ENCODE measurements at regions not wholly inside any gene's neighbourhood (a gene's known extent, or its start where the extent isn't known, plus 50 kb on each side); places are given as distances from the start of the nearest gene placed in this dataset.

DNA sequence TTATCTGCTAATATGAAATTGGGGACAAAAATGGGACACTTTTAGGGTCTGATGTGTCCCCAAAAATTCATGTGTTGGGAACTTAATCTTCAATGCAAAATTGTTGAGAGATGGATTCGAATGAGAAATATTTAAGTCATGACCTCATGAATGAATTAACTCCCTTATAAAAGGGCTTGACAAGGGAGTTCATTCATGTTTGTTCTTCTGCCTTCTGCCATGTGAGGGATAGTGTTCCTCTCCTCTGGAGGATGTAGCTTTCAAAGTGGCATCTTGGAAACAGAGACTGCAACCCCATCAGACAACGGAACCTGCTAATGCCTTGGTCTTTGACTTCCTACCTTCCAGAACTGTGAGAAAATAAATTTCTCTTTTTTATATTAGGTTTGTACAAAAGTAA is 89.2 kb upstream of the LINC00305 start:
- Histone ChIP-seq H3K36me3 (replicated peaks in 1 of 2) (no peaks in the 10 kb centered on the region), H3K4me1 (replicated peaks in 1 of 2) (no peaks in the 10 kb centered on the region), H3K4me3 (no peak overlapping the region), H3K27ac (no peak overlapping the region), H3K27me3 (no peaks in the 10 kb centered on the region), H3K9me3 (replicated peaks in 1 of 3) (no peaks in the 10 kb centered on the region)
- TF ChIP-seq, protein P1, sequence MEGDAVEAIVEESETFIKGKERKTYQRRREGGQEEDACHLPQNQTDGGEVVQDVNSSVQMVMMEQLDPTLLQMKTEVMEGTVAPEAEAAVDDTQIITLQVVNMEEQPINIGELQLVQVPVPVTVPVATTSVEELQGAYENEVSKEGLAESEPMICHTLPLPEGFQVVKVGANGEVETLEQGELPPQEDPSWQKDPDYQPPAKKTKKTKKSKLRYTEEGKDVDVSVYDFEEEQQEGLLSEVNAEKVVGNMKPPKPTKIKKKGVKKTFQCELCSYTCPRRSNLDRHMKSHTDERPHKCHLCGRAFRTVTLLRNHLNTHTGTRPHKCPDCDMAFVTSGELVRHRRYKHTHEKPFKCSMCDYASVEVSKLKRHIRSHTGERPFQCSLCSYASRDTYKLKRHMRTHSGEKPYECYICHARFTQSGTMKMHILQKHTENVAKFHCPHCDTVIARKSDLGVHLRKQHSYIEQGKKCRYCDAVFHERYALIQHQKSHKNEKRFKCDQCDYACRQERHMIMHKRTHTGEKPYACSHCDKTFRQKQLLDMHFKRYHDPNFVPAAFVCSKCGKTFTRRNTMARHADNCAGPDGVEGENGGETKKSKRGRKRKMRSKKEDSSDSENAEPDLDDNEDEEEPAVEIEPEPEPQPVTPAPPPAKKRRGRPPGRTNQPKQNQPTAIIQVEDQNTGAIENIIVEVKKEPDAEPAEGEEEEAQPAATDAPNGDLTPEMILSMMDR (IDR thresholded peaks at IDR 0.05), result no peak
- no peak for TF ChIP-seq POLR2A (IDR thresholded peaks at IDR 0.05)
- DNase-seq, result no peak
- intact Hi-C loops (cut with DNase I), result no loop called here
- WGBS, 4 donors, result 86 to 90% (median 88%) methylated on average over 2 of the region's 2 CpGs

DNA sequence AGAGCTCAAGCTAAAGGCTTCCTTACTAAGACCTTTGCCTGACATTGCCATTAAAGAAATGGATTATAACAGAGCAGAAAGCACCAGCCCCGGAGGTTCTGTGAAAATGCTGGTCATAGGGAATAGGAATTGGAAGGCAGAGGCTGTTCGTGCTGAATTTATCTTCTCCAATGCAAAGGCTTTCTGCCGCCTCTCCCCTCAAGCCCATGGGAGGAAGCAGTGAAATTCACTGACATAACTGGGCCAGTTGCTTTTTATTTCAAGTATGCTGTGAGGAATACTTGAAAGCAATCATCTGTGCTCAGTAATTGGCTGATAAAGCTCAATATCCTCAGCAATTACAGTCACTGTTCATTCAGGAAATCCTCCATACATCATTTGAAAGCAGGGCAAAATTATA is 85.4 kb upstream of the LINC00305 start:
- Histone ChIP-seq H3K9me3 (replicated peaks in 1 of 3) (no peaks in the 10 kb centered on the region), H3K4me3 (no peak overlapping the region), H3K4me1 (replicated peaks in 1 of 2) (no peaks in the 10 kb centered on the region), H3K36me3 (replicated peaks in 1 of 2) (no peaks in the 10 kb centered on the region), H3K27ac (no peak overlapping the region), H3K27me3 (no peaks in the 10 kb centered on the region)
- no peak for DNase-seq
- 52 to 69% (median 60%) methylated on average over 3 of the region's 3 CpGs for WGBS, 4 donors
- TF ChIP-seq POLR2A (IDR thresholded peaks at IDR 0.05), result no peak
- TF ChIP-seq, protein P1 (IDR thresholded peaks at IDR 0.05), result no peak
- intact Hi-C loops (cut with DNase I), result no loop called here

DNA sequence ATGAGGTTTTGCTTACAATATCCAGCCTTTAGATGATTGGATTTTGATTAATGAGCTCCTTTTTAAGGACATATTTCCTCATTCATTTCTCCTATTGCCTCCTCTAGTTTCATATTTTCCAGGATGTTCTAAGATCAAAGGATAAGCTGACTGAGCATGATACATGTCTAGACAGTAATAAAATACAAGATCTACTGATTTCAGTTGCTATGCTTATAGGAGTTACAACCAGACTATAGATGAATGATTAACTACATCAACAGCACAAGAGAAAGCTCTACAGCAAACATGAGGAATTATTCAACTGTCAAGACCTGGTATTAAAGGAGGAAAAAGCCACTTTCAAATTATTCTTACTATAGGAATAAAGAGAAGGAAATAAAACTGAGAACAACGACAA is 85.0 kb upstream of the LINC00305 start:
- Histone ChIP-seq H3K36me3 (replicated peaks in 1 of 2) (no peaks in the 10 kb centered on the region), H3K9me3 (replicated peaks in 1 of 3) (no peaks in the 10 kb centered on the region), H3K27me3 (no peaks in the 10 kb centered on the region), H3K4me1 (replicated peaks in 1 of 2) (no peaks in the 10 kb centered on the region), H3K27ac (no peak overlapping the region), H3K4me3 (no peak overlapping the region)
- intact Hi-C loops (cut with DNase I), result no loop called here
- TF ChIP-seq POLR2A (IDR thresholded peaks at IDR 0.05), result no peak
- TF ChIP-seq, protein P1 (IDR thresholded peaks at IDR 0.05), result no peak
- WGBS, 4 donors, result 53 to 63% (median 61%) methylated on average over 1 of the region's 1 CpG
- no peak for DNase-seq

DNA sequence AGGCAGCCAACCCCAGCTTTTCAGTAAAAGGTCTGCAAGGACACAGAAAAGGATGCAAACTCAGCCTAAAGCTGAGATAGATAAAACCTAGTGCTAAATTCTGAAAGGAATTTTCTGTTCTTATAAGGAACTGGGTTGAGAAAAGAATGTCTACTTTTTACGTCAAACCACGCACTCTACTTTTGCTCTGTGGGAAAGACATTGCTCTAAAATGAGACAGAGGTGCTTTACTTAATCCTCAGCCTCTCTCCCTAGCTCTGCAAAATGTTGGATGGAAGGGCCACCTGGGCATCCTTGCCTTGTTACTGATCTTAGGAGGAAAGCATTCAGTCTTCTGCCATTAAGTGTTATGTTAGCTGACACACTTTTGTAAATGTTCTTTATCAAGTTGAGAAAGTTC is 72.1 kb upstream of the LINC00305 start:
- intact Hi-C loops (cut with DNase I), result no loop called here
- DNase-seq, result no peak
- H3K4me3 ChIP-seq, result no peak overlapping the region
- H3K9me3 ChIP-seq (replicated peaks in 1 of 3), result no peaks in the 10 kb centered on the region
- H3K36me3 ChIP-seq (replicated peaks in 1 of 2), result no peaks in the 10 kb centered on the region
- H3K27me3 ChIP-seq, result no peaks in the 10 kb centered on the region
- H3K27ac ChIP-seq, result no peak overlapping the region
- no peaks in the 10 kb centered on the region for H3K4me1 ChIP-seq (replicated peaks in 1 of 2)
- no peak for TF ChIP-seq POLR2A (IDR thresholded peaks at IDR 0.05)
- TF ChIP-seq, protein P1 (IDR thresholded peaks at IDR 0.05), result no peak
- WGBS, 4 donors, result 90 to 100% (median 95%) methylated on average over 2 of the region's 2 CpGs

Data from adrenal gland (tissue), 9 donors.